VCaP (cell line): ENCODE measurements at regions not wholly inside any gene's neighbourhood (a gene's known extent, or its start where the extent isn't known, plus 50 kb on each side); places are given as distances from the start of the nearest gene placed in this dataset.

ENCODE experiments used
- H3K27ac ChIP-seq: fragments of 450-650 bp; 2 replicates; pipeline ENCODE4 v1.5.1; 2017
- TF ChIP-seq, protein P1 (sequence below): fragments of 450-650 bp; conservative IDR thresholded peaks from 2 replicates; pipeline ENCODE4 v1.5.1; 2017; ENCODE audit warnings: mild to moderate bottlenecking, moderate library complexity

DNA sequence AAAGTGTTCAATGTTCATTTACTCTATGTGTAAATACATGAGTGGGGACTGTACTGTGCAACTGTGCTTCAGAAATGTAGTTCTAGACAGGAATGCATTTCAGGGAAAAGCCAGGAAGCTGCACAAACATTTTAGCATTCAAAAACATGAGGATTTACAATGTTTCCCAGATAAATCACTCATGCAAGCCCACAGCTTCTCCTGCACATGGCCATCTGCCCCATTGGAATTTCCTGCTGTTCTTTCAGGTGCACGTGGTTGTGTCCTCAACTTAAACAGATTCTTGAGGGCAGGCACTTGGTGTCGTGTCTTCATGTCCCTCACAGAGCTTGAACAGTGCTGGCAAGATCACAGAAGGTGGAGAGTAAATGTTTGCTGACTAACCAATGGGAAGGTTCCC, 101.5 kb downstream of the UNC5CL start:
- TF ChIP-seq, protein P1, sequence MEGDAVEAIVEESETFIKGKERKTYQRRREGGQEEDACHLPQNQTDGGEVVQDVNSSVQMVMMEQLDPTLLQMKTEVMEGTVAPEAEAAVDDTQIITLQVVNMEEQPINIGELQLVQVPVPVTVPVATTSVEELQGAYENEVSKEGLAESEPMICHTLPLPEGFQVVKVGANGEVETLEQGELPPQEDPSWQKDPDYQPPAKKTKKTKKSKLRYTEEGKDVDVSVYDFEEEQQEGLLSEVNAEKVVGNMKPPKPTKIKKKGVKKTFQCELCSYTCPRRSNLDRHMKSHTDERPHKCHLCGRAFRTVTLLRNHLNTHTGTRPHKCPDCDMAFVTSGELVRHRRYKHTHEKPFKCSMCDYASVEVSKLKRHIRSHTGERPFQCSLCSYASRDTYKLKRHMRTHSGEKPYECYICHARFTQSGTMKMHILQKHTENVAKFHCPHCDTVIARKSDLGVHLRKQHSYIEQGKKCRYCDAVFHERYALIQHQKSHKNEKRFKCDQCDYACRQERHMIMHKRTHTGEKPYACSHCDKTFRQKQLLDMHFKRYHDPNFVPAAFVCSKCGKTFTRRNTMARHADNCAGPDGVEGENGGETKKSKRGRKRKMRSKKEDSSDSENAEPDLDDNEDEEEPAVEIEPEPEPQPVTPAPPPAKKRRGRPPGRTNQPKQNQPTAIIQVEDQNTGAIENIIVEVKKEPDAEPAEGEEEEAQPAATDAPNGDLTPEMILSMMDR = no peak
- H3K27ac ChIP-seq = no peak overlapping the region

DNA sequence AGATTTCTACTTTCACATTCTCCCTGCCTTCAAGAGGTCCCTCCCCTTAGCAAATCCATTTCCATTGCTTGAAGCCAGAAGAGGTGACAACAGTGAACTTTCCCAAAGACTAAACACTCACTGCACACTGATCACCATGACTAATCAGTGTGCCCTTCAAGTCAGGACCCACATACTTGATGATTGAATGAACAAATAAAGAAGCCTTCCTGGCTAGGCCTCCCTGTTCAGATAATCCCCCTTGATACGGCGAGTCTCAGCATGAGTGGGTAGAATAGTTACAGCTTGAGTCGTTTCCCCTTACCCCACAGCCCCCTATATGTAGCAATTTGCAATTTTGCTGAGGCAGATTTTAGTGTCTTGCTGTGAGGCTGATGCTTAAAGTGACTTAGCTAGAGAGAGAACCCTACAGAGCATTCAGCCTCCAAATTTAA, 102.2 kb downstream of the UNC5CL start:
- TF ChIP-seq, protein P1 = no peak
- H3K27ac ChIP-seq = no peak overlapping the region

- TF ChIP-seq, protein P1 = no peak
- no peak overlapping the region for H3K27ac ChIP-seq
Observed at GRCh38 chr6:40933864-40934263, 105.2 kb downstream of the UNC5CL start.

GRCh38 chr6:40932953-40933352, 106.1 kb downstream of the UNC5CL start:
- no peak overlapping the region for H3K27ac ChIP-seq
- TF ChIP-seq, protein P1 = no peak

- TF ChIP-seq, protein P1 = no peak
- no peak overlapping the region for H3K27ac ChIP-seq
Observed at GRCh38 chr6:40932366-40932765, 106.7 kb downstream of the UNC5CL start.

DNA sequence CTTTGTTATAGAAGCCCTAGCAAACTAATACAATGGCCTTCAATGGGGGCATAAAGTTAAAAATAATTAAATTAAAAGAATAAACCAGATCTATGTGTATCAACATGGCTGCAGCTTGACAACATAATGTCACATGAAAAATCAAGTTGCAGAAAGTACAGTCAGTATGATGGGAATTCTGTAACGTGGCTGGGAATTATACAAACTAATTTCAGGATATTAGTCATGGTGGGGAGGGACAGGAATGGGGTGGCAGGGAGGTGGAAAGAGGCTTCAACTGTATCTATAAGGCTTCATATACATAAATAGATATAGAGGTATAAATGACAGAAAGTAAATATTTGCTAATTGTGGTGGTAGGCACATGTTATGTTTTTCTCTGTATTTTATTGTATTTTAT, 107.1 kb downstream of the UNC5CL start:
- TF ChIP-seq, protein P1 = no peak
- no peak overlapping the region for H3K27ac ChIP-seq

- no peak overlapping the region for H3K27ac ChIP-seq
- TF ChIP-seq, protein P1 = no peak
Observed at GRCh38 chr6:40930555-40930954, 108.5 kb downstream of the UNC5CL start.

DNA sequence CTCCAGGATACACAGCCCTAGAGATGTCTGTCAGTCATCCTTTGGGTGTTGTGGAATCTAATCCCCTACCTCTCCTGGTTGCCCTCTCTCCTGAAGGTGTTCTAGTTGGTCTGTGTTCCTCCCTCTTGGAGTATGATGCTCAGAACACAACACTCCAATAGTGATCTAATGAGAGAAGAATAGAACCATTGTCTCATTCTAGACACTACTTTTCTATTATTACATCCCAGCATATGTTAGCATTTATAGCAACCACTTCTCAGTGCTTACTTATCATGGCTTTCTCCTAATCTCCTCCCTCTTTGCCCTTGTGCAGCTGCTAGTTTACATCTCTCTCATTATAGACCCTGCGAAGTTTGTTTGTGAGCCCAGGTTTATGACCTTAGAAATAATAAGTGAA, 109.0 kb downstream of the UNC5CL start:
- TF ChIP-seq, protein P1 = no peak
- no peak overlapping the region for H3K27ac ChIP-seq
